Right lobe of liver (tissue), 4 donors: ENCODE measurements at regions not wholly inside any gene's neighbourhood (a gene's known extent, or its start where the extent isn't known, plus 50 kb on each side); places are given as distances from the start of the nearest gene placed in this dataset.

Source experiments
- POLR2A ChIP-seq: fragments of 450-650 bp; IDR thresholded peaks from one replicate; pipeline ENCODE4 v1.6.1; 2017; ENCODE audit warnings: antibody characterized with exemption, mild to moderate bottlenecking
- TF ChIP-seq, protein P1 (sequence below), 4 donors: fragments of 200-600 bp in 3 of 4; fragments of 450-650 bp in 1 of 4; IDR thresholded peaks; one replicate each; pipeline versions ENCODE4 v1.5.1 to v1.8.0; 2016 to 2022; ENCODE audit warnings: antibody characterized with exemption in 4 of 4, mild to moderate bottlenecking in 2 of 4
- donor health status: DM: no; HTN: no; CAD: no.
- donor health status: DM: no; HTN: no; CAD: no.
- donor health status: DM: no; HTN: yes; CAD: no.

DNA sequence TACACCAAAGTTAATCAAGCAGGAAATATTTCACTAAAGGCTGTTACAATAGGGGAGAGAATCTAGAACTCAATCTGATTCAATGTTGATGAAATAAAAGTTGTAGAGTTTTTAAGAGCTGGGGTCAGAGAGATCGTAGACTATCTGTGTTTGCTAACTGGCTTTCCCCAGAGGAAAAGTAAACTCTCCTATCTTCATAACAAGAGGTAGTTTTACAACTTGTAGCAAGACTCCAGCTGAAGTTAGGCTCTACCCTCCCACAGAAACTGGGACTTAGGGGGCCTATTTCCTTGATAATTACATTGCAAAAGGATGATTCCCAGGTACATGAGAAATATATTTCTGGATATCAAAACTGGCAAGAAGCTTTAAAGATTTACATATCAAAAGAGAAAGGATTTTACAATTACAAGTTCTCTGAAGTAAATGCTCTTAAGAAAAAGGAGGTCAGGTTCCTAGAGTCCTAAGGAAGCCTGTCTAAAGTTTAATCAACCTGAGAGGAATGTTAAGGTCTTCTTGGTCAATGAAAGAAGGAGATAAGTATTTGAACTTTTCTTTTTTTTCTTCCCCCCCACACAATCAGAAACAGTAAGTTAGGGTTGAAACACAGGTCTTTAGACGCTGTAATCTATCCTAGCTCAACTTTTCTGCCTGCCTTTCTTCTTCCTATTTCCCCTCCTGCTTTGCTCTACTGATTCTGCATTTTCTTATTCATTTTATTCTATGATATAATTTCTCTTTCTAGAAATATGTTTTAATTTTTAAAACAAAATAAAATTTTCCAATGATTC is 692.2 kb upstream of the LINC00305 start:
- TF ChIP-seq, protein P1, sequence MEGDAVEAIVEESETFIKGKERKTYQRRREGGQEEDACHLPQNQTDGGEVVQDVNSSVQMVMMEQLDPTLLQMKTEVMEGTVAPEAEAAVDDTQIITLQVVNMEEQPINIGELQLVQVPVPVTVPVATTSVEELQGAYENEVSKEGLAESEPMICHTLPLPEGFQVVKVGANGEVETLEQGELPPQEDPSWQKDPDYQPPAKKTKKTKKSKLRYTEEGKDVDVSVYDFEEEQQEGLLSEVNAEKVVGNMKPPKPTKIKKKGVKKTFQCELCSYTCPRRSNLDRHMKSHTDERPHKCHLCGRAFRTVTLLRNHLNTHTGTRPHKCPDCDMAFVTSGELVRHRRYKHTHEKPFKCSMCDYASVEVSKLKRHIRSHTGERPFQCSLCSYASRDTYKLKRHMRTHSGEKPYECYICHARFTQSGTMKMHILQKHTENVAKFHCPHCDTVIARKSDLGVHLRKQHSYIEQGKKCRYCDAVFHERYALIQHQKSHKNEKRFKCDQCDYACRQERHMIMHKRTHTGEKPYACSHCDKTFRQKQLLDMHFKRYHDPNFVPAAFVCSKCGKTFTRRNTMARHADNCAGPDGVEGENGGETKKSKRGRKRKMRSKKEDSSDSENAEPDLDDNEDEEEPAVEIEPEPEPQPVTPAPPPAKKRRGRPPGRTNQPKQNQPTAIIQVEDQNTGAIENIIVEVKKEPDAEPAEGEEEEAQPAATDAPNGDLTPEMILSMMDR (IDR thresholded peaks at IDR 0.05), result no peak
- no peak for TF ChIP-seq POLR2A
